SU-DHL-6 (cell line): ENCODE measurements at regions not wholly inside any gene's neighbourhood (a gene's known extent, or its start where the extent isn't known, plus 50 kb on each side); places are given as distances from the start of the nearest gene placed in this dataset.

Experiments used
- H2AFZ ChIP-seq: fragments of 200-600 bp; sonication (generic); 2 replicates; pipeline ENCODE4 v1.6.1; 2014; ENCODE audit warnings: low read depth, mild to moderate bottlenecking, moderate library complexity, mixed read lengths, antibody characterized with exemption, low read length; ENCODE audit not compliant: severe bottlenecking
- H3F3A ChIP-seq: fragments of 200-600 bp; shearing (Covaris generic); 2 replicates; pipeline ENCODE4 v1.6.0; 2016; ENCODE audit warnings: antibody characterized with exemption, mild to moderate bottlenecking; ENCODE audit not compliant: insufficient read depth
- H3K27ac ChIP-seq: fragments of 200-600 bp; sonication (generic); 2 replicates; pipeline ENCODE4 v1.5.1; 2016; ENCODE audit warnings: low read depth, mild to moderate bottlenecking, low read length, moderate library complexity, mixed read lengths
- H3K27me3 ChIP-seq: fragments of 200-600 bp; sonication (generic), shearing (Covaris generic); 2 replicates; pipeline ENCODE4 v1.6.0; 2014; ENCODE audit warnings: mild to moderate bottlenecking, low read length
- H3K36me3 ChIP-seq: fragments of 200-600 bp; sonication (generic); 2 replicates; pipeline ENCODE4 v1.6.1; 2014; ENCODE audit warnings: mild to moderate bottlenecking, low read length, mixed read lengths
- H3K4me2 ChIP-seq: fragments of 300-600, 200-600 bp; shearing (Covaris generic), sonication (generic); 2 replicates; pipeline ENCODE4 v1.6.0; 2014; ENCODE audit warnings: low read length, low read depth, mild to moderate bottlenecking; ENCODE audit not compliant: poor library complexity, severe bottlenecking
- H3K4me3 ChIP-seq: fragments of 200-600 bp; sonication (generic); 2 replicates; pipeline ENCODE4 v1.5.1; 2014; ENCODE audit warnings: antibody characterized with exemption, low read length, mild to moderate bottlenecking, mixed read lengths; ENCODE audit not compliant: insufficient read depth, poor library complexity, severe bottlenecking
- H3K79me2 ChIP-seq: fragments of 200-600 bp; sonication (generic); 2 replicates; pipeline ENCODE4 v1.6.1; 2014; ENCODE audit warnings: mild to moderate bottlenecking, low read length, moderate library complexity; ENCODE audit not compliant: insufficient read depth
- H3K9ac ChIP-seq: fragments of 200-600 bp; sonication (generic); 2 replicates; pipeline ENCODE4 v1.7.0; 2014; ENCODE audit warnings: mild to moderate bottlenecking, low read length
- H3K9me2 ChIP-seq: fragments of 200-600 bp; sonication (generic); replicated peaks from 2 replicates; pipeline ENCODE4 v1.6.1; 2014; ENCODE audit warnings: low read length; ENCODE audit not compliant: insufficient read depth
- H3K9me3 ChIP-seq: fragments of 200-600 bp; sonication (generic); 2 replicates; pipeline ENCODE4 v1.6.1; 2014; ENCODE audit warnings: low read length, mixed read lengths; ENCODE audit not compliant: insufficient read depth
- H4K20me1 ChIP-seq: fragments of 200-600 bp; sonication (generic); 2 replicates; pipeline ENCODE4 v1.6.1; 2014; ENCODE audit warnings: low read depth, mild to moderate bottlenecking, antibody characterized with exemption, low read length, moderate library complexity, mixed read lengths
- CTCF ChIP-seq: fragments of 200-600 bp; sonication (generic); IDR thresholded peaks from one replicate; pipeline ENCODE4 v1.5.1; 2017; ENCODE audit warnings: antibody characterized with exemption, mild to moderate bottlenecking, low read length, moderate library complexity; ENCODE audit not compliant: insufficient read depth, poor library complexity, severe bottlenecking
- EZH2phosphoT487 ChIP-seq: fragments of 200-600 bp; sonication (generic), shearing (Covaris generic); conservative IDR thresholded peaks from 2 replicates; pipeline ENCODE4 v1.6.1; 2018; ENCODE audit warnings: mild to moderate bottlenecking, antibody characterized with exemption, low read length, moderate library complexity, mixed read lengths

GRCh38 chr4:60944060-60944459 is 256.1 kb upstream of the ADGRL3 start:
- TF ChIP-seq EZH2phosphoT487 (no peak), CTCF (no peak)
- no peak overlapping the region for H3K9ac ChIP-seq
- H3K79me2 ChIP-seq: no peaks in the 10 kb centered on the region

GRCh38 chr4:60945641-60946040 is 254.5 kb upstream of the ADGRL3 start:
- Histone ChIP-seq H3K9me2 (no peaks in the 10 kb centered on the region), H3K4me2 (no peak overlapping the region), H3K9me3 (no peaks in the 10 kb centered on the region), H3K4me3 (no peak overlapping the region), H4K20me1 (no peaks in the 10 kb centered on the region), H3K36me3 (no peaks in the 10 kb centered on the region), H3K27me3 (no peaks in the 10 kb centered on the region), H3K79me2 (no peaks in the 10 kb centered on the region), H3K9ac (no peak overlapping the region), H3K27ac (no peak overlapping the region), H2AFZ (no peak overlapping the region), H3F3A (no peaks in the 10 kb centered on the region)
- TF ChIP-seq CTCF (no peak), EZH2phosphoT487 (no peak)

More at GRCh38 chr4:60944060-60944459, 256.1 kb upstream of the ADGRL3 start:
- H3K27ac ChIP-seq: no peak overlapping the region
- no peaks in the 10 kb centered on the region for H4K20me1 ChIP-seq
- no peak overlapping the region for H2AFZ ChIP-seq
- no peaks in the 10 kb centered on the region for H3K27me3 ChIP-seq
- H3F3A ChIP-seq: no peaks in the 10 kb centered on the region
- no peaks in the 10 kb centered on the region for H3K9me3 ChIP-seq
- no peak overlapping the region for H3K4me2 ChIP-seq
- no peak overlapping the region for H3K4me3 ChIP-seq
- H3K36me3 ChIP-seq: no peaks in the 10 kb centered on the region
- H3K9me2 ChIP-seq: no peaks in the 10 kb centered on the region

GRCh38 chr4:60948008-60948407 is 252.1 kb upstream of the ADGRL3 start:
- no peaks in the 10 kb centered on the region for H4K20me1 ChIP-seq
- no peaks in the 10 kb centered on the region for H3F3A ChIP-seq
- no peaks in the 10 kb centered on the region for H3K9me2 ChIP-seq
- no peak overlapping the region for H3K4me3 ChIP-seq
- H3K36me3 ChIP-seq: no peaks in the 10 kb centered on the region
- H3K79me2 ChIP-seq: no peaks in the 10 kb centered on the region
- H3K27me3 ChIP-seq: no peaks in the 10 kb centered on the region
- H3K9ac ChIP-seq: no peak overlapping the region
- no peaks in the 10 kb centered on the region for H3K9me3 ChIP-seq
- no peak for TF ChIP-seq EZH2phosphoT487
- H2AFZ ChIP-seq: no peak overlapping the region
- H3K27ac ChIP-seq: no peak overlapping the region
- no peak overlapping the region for H3K4me2 ChIP-seq

- Histone ChIP-seq H3K4me3 (no peak overlapping the region), H3F3A (no peaks in the 10 kb centered on the region), H3K27me3 (no peaks in the 10 kb centered on the region), H3K36me3 (no peaks in the 10 kb centered on the region), H3K79me2 (no peaks in the 10 kb centered on the region), H3K9me2 (no peaks in the 10 kb centered on the region), H2AFZ (no peak overlapping the region), H3K27ac (no peak overlapping the region), H4K20me1 (no peaks in the 10 kb centered on the region), H3K9ac (no peak overlapping the region), H3K9me3 (no peaks in the 10 kb centered on the region), H3K4me2 (no peak overlapping the region)
- TF ChIP-seq CTCF: no peak
- no peak for TF ChIP-seq EZH2phosphoT487
Observed at GRCh38 chr4:60952921-60953320, 247.2 kb upstream of the ADGRL3 start.
